Adipocyte (in vitro differentiated cells): ENCODE measurements at regions not wholly inside any gene's neighbourhood (a gene's known extent, or its start where the extent isn't known, plus 50 kb on each side); places are given as distances from the start of the nearest gene placed in this dataset.
A peak's percentile ranks its signal among the peaks of the same experiment; 100 is the strongest.

Source experiments
- DNase-seq: peaks from one replicate; pipeline ENCODE4 v3.0.0-alpha.2; 2015; ENCODE audit warnings: low read depth
- H3K27me3 ChIP-seq: replicated peaks from 2 replicates; pipeline ENCODE4 v1.7.0; 2013; ENCODE audit warnings: mild to moderate bottlenecking, low read length, moderate library complexity; ENCODE audit not compliant: control insufficient read depth, insufficient read depth
- H3K36me3 ChIP-seq: 2 replicates; pipeline ENCODE4 v1.7.0; 2013; ENCODE audit warnings: low read length, mild to moderate bottlenecking, moderate library complexity; ENCODE audit not compliant: control insufficient read depth, insufficient read depth, severe bottlenecking
- H3K4me1 ChIP-seq: 2 replicates; pipeline ENCODE4 v1.7.0; 2013; ENCODE audit warnings: mild to moderate bottlenecking, low read length, moderate library complexity; ENCODE audit not compliant: control insufficient read depth, insufficient read depth
- H3K4me3 ChIP-seq: 2 replicates; pipeline ENCODE4 v1.7.0; 2013; ENCODE audit warnings: mild to moderate bottlenecking, low read length, moderate library complexity
- H3K9ac ChIP-seq: 2 replicates; pipeline ENCODE4 v1.7.0; 2013; ENCODE audit warnings: mild to moderate bottlenecking, low read length, moderate library complexity
- H3K9me3 ChIP-seq: 2 replicates; pipeline ENCODE4 v1.7.0; 2013; ENCODE audit warnings: mild to moderate bottlenecking, low read length, moderate library complexity; ENCODE audit not compliant: control insufficient read depth

DNA sequence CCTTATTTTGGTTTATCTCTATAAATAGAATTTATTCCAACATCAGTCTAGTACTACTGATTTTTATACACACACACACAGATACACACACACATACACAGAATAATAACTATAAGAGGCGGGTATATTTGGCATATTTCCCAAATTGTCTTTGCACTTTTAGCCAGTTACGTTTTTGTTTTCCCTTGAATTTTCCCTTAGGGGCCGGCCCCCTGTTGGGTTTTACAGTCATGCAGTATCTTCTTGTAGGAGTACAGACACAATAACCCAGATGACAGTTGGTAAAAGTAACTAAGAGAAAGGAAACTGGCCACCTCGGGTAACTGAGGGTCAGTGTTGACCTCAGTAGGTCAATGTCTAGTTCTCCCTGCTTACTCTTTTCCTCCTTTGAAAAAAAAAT lies 50.9 kb downstream of the DISP1 start:
- no peak overlapping the region for H3K4me3 ChIP-seq
- DNase-seq = no peak
- peaks cover 3% of the 10 kb centered on the region for H3K36me3 ChIP-seq
- no peaks in the 10 kb centered on the region for H3K9me3 ChIP-seq
- no peaks in the 10 kb centered on the region for H3K4me1 ChIP-seq
- H3K27me3 ChIP-seq = no peaks in the 10 kb centered on the region
- H3K9ac ChIP-seq = no peak overlapping the region

DNA sequence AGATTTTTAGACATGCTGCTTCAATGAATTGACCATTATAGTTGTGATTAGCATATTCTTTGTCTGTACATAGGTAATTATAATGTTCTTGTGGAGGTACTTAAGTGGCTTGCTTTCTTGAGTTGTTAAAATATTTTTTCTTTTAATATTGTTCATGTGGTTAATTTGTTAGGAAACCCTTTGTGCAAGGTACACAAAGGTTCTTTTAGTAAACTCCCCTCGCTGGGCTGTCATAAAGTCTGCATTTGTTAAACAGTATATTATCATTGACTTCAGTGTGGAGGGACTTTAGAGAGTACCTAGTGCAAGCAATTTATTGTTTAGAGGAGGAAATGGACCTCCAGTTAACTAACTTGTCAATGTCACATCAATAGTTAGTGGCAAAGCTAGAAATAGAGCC lies 52.5 kb downstream of the DISP1 start:
- Histone ChIP-seq H3K9me3 (no peaks in the 10 kb centered on the region), H3K4me3 (no peak overlapping the region), H3K27me3 (no peaks in the 10 kb centered on the region), H3K9ac (no peak overlapping the region), H3K36me3 (peaks cover 3% of the 10 kb centered on the region), H3K4me1 (no peaks in the 10 kb centered on the region)
- DNase-seq = no peak

DNA sequence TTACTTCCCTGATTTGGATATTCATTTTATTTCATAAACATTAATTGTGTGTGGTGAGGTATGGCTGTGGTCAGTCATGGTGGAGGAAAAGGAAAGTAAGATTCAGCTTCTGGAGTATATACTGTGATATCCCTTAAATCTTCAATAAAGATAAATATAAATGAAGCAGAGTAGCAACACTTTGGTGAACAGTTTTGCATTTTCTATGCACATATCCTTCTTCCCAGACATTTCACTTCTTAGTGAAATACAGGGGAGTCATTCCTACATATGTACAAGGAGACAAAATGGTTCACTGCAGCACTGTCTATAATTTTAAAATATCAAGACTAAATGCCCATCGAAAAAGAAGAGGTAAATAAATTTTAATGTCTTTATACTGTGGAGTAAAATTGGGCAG lies 61.3 kb downstream of the DISP1 start:
- Histone ChIP-seq H3K9me3 (no peaks in the 10 kb centered on the region), H3K4me3 (no peak overlapping the region), H3K4me1 (peaks cover 12% of the 10 kb centered on the region), H3K27me3 (no peaks in the 10 kb centered on the region), H3K36me3 (no peaks in the 10 kb centered on the region), H3K9ac (no peak overlapping the region)
- DNase-seq = no peak

DNA sequence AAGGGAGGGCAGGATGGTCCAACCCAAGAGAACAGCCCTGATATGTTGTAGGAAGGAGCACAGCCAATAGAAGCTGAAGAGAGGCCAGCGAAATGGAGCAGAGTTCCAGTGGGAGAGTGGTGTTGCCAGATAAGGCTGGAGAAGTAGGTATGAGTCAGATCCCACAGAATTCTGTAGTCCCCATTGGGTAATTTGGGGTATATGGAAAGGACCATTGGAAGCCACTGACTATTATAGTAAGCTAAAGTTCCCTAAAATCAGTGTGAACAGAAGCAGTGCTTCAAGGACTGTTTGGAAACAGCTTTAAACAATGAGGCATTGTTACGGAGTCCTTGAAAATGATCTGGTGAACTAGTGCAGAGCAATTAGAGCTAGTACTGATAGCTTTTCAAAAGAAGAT lies 63.0 kb downstream of the DISP1 start:
- H3K9ac ChIP-seq = no peak overlapping the region
- H3K4me3 ChIP-seq = peak overlapping the region; percentile 31
- H3K9me3 ChIP-seq = no peaks in the 10 kb centered on the region
- no peaks in the 10 kb centered on the region for H3K27me3 ChIP-seq
- peaks cover 12% of the 10 kb centered on the region for H3K4me1 ChIP-seq
- DNase-seq = no peak
- H3K36me3 ChIP-seq = no peaks in the 10 kb centered on the region

DNA sequence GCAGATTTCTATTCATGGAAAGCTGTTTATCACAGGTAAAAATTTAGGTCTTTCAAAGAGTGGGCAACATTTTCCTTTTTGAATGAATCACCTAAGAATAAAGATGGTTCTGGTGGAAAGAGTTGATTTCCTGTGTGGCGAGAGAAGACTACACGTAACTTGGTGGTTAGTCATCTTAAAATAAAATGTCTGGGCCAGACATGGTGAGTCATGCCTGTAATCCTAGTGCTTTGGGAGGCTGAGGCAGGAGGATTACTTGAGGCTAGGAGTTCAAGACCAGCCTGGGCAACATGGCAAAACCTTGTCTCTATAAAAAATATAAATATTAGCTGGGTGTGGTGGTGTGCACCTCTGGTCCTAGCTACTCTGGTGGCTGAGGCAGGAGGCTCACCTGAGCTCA lies 65.7 kb downstream of the DISP1 start:
- Histone ChIP-seq H3K4me1 (peaks cover 12% of the 10 kb centered on the region), H3K9ac (no peak overlapping the region), H3K27me3 (no peaks in the 10 kb centered on the region), H3K9me3 (no peaks in the 10 kb centered on the region), H3K4me3 (no peak overlapping the region), H3K36me3 (no peaks in the 10 kb centered on the region)
- DNase-seq = no peak

DNA sequence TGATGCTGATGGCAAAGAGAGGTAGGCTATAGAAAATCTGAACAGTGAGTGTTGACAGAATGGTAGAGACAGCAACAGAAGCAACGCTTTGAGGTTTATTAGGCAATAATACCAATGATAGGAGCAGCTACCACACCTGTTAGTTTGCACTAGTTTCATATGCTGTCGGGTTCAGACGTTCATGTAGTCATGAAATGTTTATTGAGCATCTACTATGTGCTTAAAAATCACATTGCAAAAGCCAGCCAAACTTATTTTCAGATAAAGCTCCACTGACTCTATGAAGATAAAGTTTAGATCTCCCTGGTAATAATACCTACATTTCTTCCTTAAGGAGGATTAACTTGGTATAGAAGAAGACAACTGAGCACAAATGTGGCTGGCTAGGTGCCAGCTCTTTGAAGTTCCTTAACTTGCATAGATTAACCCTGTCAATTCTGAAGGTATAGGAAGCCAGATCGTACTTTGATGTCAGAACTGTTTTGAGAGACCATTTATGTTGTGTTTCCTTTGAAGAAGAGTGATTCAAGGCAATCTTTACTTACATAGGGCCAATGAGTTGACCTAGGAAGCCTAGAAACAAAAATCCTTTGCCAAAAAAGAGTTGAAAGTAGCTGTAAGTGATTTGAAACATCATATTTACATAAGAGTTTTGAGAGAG lies 71.5 kb downstream of the DISP1 start:
- DNase-seq = peak; percentile 42
- no peaks in the 10 kb centered on the region for H3K4me1 ChIP-seq
- H3K9me3 ChIP-seq = no peaks in the 10 kb centered on the region
- no peaks in the 10 kb centered on the region for H3K27me3 ChIP-seq
- no peak overlapping the region for H3K4me3 ChIP-seq
- H3K9ac ChIP-seq = no peak overlapping the region
- H3K36me3 ChIP-seq = no peaks in the 10 kb centered on the region

DNA sequence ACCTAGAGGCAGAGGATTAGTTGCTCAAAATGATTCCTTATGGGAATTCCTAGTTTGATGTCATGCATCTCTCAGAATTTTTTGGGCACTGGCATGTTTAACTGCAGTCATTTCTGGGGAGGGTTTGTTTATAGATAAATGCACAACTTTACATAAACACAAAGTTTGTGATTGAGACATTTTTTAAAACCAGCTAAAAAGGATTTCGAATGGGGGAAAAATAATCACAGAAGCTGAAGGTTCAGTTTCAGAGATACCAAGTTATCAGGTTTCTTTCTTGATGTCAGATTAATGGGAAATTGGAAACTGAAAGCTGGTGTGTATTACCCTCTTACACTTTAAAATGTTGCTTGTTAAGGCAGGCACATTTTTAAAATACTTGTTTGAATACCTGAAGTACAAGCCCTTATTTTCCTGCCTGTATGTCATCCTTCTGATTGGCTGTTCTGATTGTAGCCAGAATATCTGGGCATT lies 72.1 kb downstream of the DISP1 start:
- no peaks in the 10 kb centered on the region for H3K9me3 ChIP-seq
- H3K27me3 ChIP-seq = no peaks in the 10 kb centered on the region
- H3K36me3 ChIP-seq = no peaks in the 10 kb centered on the region
- H3K4me1 ChIP-seq = peaks cover under 1% of the 10 kb centered on the region
- H3K4me3 ChIP-seq = no peak overlapping the region
- DNase-seq = peak; percentile 76
- H3K9ac ChIP-seq = no peak overlapping the region

DNA sequence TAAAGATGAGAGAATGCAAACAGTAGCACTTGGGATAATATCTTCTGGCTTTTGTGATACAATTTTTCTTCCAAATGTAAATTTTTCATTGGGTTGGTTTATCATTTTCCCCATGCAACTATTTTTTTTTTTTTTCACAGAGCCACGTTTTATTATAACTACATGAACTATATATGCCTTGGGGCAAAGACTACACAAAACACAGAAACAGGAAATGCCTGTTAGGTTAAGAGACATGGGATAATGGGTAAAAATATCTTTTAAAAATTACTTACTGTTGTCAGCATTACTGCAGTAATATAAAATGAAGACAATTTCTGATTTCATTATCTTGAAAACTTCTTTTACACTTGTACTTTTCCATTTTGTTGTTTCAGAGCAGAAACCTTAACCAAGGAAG lies 74.6 kb downstream of the DISP1 start:
- no peak overlapping the region for H3K9ac ChIP-seq
- no peak overlapping the region for H3K4me3 ChIP-seq
- H3K36me3 ChIP-seq = no peaks in the 10 kb centered on the region
- no peaks in the 10 kb centered on the region for H3K27me3 ChIP-seq
- peak; percentile 50 for DNase-seq
- peaks cover 7% of the 10 kb centered on the region for H3K4me1 ChIP-seq
- no peaks in the 10 kb centered on the region for H3K9me3 ChIP-seq

DNA sequence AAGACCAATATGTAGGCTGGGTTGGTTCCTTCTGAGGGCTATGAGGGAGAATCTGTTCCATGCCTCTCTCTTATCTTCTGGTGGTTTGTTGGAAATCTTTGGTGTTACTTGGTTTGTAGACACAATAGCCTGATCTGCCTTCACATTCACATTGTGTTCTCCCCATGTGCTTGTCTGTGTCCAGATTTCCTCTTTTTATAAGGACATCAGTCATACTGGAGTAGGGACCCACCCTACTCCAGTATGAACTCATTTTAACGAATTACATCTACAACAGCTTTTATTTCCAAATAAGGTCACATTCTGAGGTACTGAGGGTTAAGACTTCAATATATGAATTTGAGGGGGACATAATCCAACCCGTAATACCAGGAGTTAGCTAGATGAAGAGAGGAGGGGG lies 75.9 kb downstream of the DISP1 start:
- Histone ChIP-seq H3K36me3 (no peaks in the 10 kb centered on the region), H3K4me3 (no peak overlapping the region), H3K9ac (no peak overlapping the region), H3K27me3 (no peaks in the 10 kb centered on the region), H3K9me3 (no peaks in the 10 kb centered on the region), H3K4me1 (peaks cover 7% of the 10 kb centered on the region)
- no peak for DNase-seq

DNA sequence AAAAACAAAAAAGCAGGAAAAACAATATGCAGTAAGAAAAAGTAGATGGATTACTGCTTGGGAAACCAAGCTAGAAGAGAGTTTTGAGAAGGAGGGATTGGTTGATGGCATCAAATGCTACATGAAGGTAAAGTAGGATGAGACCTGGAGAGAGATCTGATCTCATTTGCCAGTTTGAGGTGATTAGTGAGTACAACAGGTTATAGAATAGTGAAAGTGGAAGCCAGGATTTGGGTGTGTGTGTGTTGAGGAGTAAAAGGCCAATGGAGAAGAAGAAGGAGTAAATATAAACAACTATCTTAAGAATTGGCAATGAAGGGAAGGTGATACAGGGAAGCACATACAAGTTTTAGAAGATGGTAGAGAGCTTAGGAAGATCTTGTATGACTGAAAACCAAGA lies 76.7 kb downstream of the DISP1 start:
- H3K4me1 ChIP-seq = peaks cover 8% of the 10 kb centered on the region
- H3K9ac ChIP-seq = no peak overlapping the region
- no peaks in the 10 kb centered on the region for H3K27me3 ChIP-seq
- H3K36me3 ChIP-seq = no peaks in the 10 kb centered on the region
- no peak for DNase-seq
- H3K4me3 ChIP-seq = no peak overlapping the region
- H3K9me3 ChIP-seq = no peaks in the 10 kb centered on the region

DNA sequence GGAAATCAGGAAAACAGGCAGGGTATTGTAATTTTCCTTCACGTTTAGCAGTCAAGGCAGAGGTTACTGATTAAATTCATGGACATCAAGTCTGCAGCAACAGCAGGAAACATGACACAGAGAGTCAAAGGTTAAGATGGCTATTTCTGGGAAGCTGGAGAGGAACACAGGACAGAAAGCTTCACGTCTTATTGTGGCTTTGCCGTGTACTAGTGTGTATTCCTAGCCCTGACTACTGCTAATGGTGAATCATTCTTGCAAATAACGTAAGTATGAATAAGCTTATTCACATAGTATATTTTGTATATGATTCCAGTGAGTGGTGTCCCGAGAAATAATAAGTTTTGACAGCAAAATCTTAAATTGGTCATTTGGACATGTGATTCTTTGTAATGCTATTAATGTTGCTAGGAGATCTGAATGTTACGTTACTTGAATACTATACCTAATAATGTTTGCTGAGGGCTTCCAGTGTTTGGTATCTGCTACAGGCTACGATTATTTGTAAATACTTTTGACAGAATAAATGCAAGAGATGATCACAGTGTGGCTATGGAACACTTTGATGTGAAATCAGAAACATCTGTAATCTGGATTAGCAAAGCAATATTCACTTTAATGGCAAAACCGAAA lies 77.4 kb downstream of the DISP1 start:
- peaks cover 15% of the 10 kb centered on the region for H3K4me1 ChIP-seq
- H3K4me3 ChIP-seq = no peak overlapping the region
- no peak for DNase-seq
- H3K9ac ChIP-seq = no peak overlapping the region
- H3K27me3 ChIP-seq = no peaks in the 10 kb centered on the region
- H3K36me3 ChIP-seq = no peaks in the 10 kb centered on the region
- no peaks in the 10 kb centered on the region for H3K9me3 ChIP-seq

DNA sequence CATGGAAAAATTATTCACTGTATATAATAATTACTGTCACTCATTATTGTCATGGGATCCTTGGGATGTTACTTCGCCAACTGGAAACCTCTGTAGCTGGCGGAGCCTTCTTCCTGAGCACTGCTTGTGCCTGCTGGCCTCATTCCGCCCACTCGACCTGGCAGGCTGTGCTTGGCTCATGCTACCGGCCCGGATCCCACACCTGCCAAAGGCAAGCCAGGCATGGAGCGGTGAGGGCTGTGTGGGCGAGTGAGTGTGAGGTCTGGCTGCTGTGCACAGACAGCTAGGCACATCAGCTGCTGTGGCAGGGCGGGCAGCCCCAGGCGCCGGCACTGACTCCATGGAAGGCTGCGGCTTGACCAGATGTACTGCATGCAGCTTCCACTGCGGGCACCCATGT lies 78.4 kb downstream of the DISP1 start:
- Histone ChIP-seq H3K4me3 (no peak overlapping the region), H3K4me1 (peaks cover 21% of the 10 kb centered on the region), H3K9ac (no peak overlapping the region), H3K9me3 (no peaks in the 10 kb centered on the region), H3K36me3 (no peaks in the 10 kb centered on the region), H3K27me3 (no peaks in the 10 kb centered on the region)
- DNase-seq = no peak
